Stomach (tissue), 4 donors: ENCODE measurements at regions not wholly inside any gene's neighbourhood (a gene's known extent, or its start where the extent isn't known, plus 50 kb on each side); places are given as distances from the start of the nearest gene placed in this dataset.

ENCODE experiments used
- POLR2A ChIP-seq, 4 donors: fragments of 450-650 bp; IDR thresholded peaks; one replicate each; pipeline ENCODE4 v1.6.1; 2016; ENCODE audit warnings: antibody characterized with exemption in 4 of 4, control low read depth in 2 of 4, mild to moderate bottlenecking in 1 of 4, moderate library complexity in 1 of 4
- POLR2AphosphoS5 ChIP-seq, 3 donors: sonication (generic); formaldehyde crosslinking; IDR thresholded peaks; one replicate each; pipeline ENCODE4 v1.6.1; 2016; ENCODE audit warnings: antibody characterized with exemption in 3 of 3
- TF ChIP-seq, protein P1 (sequence below), 7 experiments: fragments of 450-650 bp in 4 of 7; fragments of 200-600 bp in 3 of 7; sonication (generic) in 3 of 7; IDR thresholded peaks; one replicate each; pipeline ENCODE4 v1.5.1; 2016 to 2019; ENCODE audit warnings: antibody characterized with exemption in 7 of 7, control low read depth in 2 of 7, mild to moderate bottlenecking in 1 of 7

- TF ChIP-seq, protein P1, sequence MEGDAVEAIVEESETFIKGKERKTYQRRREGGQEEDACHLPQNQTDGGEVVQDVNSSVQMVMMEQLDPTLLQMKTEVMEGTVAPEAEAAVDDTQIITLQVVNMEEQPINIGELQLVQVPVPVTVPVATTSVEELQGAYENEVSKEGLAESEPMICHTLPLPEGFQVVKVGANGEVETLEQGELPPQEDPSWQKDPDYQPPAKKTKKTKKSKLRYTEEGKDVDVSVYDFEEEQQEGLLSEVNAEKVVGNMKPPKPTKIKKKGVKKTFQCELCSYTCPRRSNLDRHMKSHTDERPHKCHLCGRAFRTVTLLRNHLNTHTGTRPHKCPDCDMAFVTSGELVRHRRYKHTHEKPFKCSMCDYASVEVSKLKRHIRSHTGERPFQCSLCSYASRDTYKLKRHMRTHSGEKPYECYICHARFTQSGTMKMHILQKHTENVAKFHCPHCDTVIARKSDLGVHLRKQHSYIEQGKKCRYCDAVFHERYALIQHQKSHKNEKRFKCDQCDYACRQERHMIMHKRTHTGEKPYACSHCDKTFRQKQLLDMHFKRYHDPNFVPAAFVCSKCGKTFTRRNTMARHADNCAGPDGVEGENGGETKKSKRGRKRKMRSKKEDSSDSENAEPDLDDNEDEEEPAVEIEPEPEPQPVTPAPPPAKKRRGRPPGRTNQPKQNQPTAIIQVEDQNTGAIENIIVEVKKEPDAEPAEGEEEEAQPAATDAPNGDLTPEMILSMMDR (IDR thresholded peaks at IDR 0.05): no peak
- TF ChIP-seq POLR2A (IDR thresholded peaks at IDR 0.05) (no peak), POLR2AphosphoS5 (IDR thresholded peaks at IDR 0.05) (no peak)
Observed at GRCh38 chr4:152188801-152189200, 347.1 kb downstream of the FBXW7 start.
